ENCODE measurements at regions not wholly inside any gene's neighbourhood (a gene's known extent, or its start where the extent isn't known, plus 50 kb on each side); places are given as distances from the start of the nearest gene placed in this dataset.
A peak's percentile ranks its signal among the peaks of the same experiment; 100 is the strongest.

GRCh38 chr12:60487284-60487683 is 891.5 kb downstream of the SLC16A7 start:
- Histone ChIP-seq H3K27me3 (ENCODE audit: insufficient read depth, low read length, poor library complexity, severe bottlenecking) (no peaks in the 10 kb centered on the region), H3K4me2 (ENCODE audit: low read depth, low read length, poor library complexity, severe bottlenecking) (no peak overlapping the region), H3F3A (ENCODE audit: low read depth) (no peaks in the 10 kb centered on the region), H3K4me3 (ENCODE audit: low read length, poor library complexity, severe bottlenecking) (no peak overlapping the region), H3K9me2 (replicated peaks; ENCODE audit: low read depth, low read length) (no peaks in the 10 kb centered on the region), H3K79me2 (ENCODE audit: insufficient read depth, low read length) (no peaks in the 10 kb centered on the region), H3K9me3 (ENCODE audit: insufficient read depth, low read depth, low read length) (no peaks in the 10 kb centered on the region), H3K4me1 (ENCODE audit: insufficient read depth, low read length, poor library complexity, severe bottlenecking) (no peaks in the 10 kb centered on the region), H4K20me1 (ENCODE audit: insufficient read depth, low read length, poor library complexity, severe bottlenecking) (no peaks in the 10 kb centered on the region), H3K9ac (ENCODE audit: low read depth, low read length, poor library complexity, severe bottlenecking) (no peak overlapping the region), H2AFZ (ENCODE audit: low read length) (no peak overlapping the region), H3K36me3 (ENCODE audit: insufficient read depth, low read length) (no peaks in the 10 kb centered on the region)
- TF ChIP-seq, protein P1, sequence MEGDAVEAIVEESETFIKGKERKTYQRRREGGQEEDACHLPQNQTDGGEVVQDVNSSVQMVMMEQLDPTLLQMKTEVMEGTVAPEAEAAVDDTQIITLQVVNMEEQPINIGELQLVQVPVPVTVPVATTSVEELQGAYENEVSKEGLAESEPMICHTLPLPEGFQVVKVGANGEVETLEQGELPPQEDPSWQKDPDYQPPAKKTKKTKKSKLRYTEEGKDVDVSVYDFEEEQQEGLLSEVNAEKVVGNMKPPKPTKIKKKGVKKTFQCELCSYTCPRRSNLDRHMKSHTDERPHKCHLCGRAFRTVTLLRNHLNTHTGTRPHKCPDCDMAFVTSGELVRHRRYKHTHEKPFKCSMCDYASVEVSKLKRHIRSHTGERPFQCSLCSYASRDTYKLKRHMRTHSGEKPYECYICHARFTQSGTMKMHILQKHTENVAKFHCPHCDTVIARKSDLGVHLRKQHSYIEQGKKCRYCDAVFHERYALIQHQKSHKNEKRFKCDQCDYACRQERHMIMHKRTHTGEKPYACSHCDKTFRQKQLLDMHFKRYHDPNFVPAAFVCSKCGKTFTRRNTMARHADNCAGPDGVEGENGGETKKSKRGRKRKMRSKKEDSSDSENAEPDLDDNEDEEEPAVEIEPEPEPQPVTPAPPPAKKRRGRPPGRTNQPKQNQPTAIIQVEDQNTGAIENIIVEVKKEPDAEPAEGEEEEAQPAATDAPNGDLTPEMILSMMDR (conservative IDR thresholded peaks at IDR 0.05; ENCODE audit: low read length), result no peak
- no peak for TF ChIP-seq EZH2phosphoT487 (IDR thresholded peaks at IDR 0.05; ENCODE audit: borderline replicate concordance)

GRCh38 chr12:60489071-60489470 is 893.2 kb downstream of the SLC16A7 start:
- Histone ChIP-seq H3K9me2 (replicated peaks; ENCODE audit: low read depth, low read length) (no peaks in the 10 kb centered on the region), H2AFZ (ENCODE audit: low read length) (0 out of 2 replicates have a peak overlapping the region, but pooled peaks have one; percentile 11), H3K27me3 (ENCODE audit: insufficient read depth, low read length, poor library complexity, severe bottlenecking) (no peaks in the 10 kb centered on the region), H3K9me3 (ENCODE audit: insufficient read depth, low read depth, low read length) (no peaks in the 10 kb centered on the region), H3K79me2 (ENCODE audit: insufficient read depth, low read length) (no peaks in the 10 kb centered on the region), H3K36me3 (ENCODE audit: insufficient read depth, low read length) (no peaks in the 10 kb centered on the region), H3K4me1 (ENCODE audit: insufficient read depth, low read length, poor library complexity, severe bottlenecking) (no peaks in the 10 kb centered on the region), H3K9ac (ENCODE audit: low read depth, low read length, poor library complexity, severe bottlenecking) (no peak overlapping the region), H3K4me3 (ENCODE audit: low read length, poor library complexity, severe bottlenecking) (no peak overlapping the region), H3F3A (ENCODE audit: low read depth) (no peaks in the 10 kb centered on the region), H3K4me2 (ENCODE audit: low read depth, low read length, poor library complexity, severe bottlenecking) (no peak overlapping the region), H4K20me1 (ENCODE audit: insufficient read depth, low read length, poor library complexity, severe bottlenecking) (no peaks in the 10 kb centered on the region)
- no peak for TF ChIP-seq EZH2phosphoT487 (IDR thresholded peaks at IDR 0.05; ENCODE audit: borderline replicate concordance)
- TF ChIP-seq, protein P1 (conservative IDR thresholded peaks at IDR 0.05; ENCODE audit: low read length), result no peak

GRCh38 chr12:60494244-60494643 is 898.4 kb downstream of the SLC16A7 start:
- Histone ChIP-seq H3K36me3 (ENCODE audit: insufficient read depth, low read length) (no peaks in the 10 kb centered on the region), H3F3A (ENCODE audit: low read depth) (no peaks in the 10 kb centered on the region), H3K4me1 (ENCODE audit: insufficient read depth, low read length, poor library complexity, severe bottlenecking) (peaks cover 6% of the 10 kb centered on the region), H4K20me1 (ENCODE audit: insufficient read depth, low read length, poor library complexity, severe bottlenecking) (no peaks in the 10 kb centered on the region), H3K9ac (ENCODE audit: low read depth, low read length, poor library complexity, severe bottlenecking) (no peak overlapping the region), H3K9me3 (ENCODE audit: insufficient read depth, low read depth, low read length) (no peaks in the 10 kb centered on the region), H3K9me2 (replicated peaks; ENCODE audit: low read depth, low read length) (no peaks in the 10 kb centered on the region), H3K4me3 (ENCODE audit: low read length, poor library complexity, severe bottlenecking) (no peak overlapping the region), H3K79me2 (ENCODE audit: insufficient read depth, low read length) (no peaks in the 10 kb centered on the region), H3K4me2 (ENCODE audit: low read depth, low read length, poor library complexity, severe bottlenecking) (no peak overlapping the region), H3K27me3 (ENCODE audit: insufficient read depth, low read length, poor library complexity, severe bottlenecking) (no peaks in the 10 kb centered on the region), H2AFZ (ENCODE audit: low read length) (no peak overlapping the region)
- no peak for TF ChIP-seq EZH2phosphoT487 (IDR thresholded peaks at IDR 0.05; ENCODE audit: borderline replicate concordance)
- TF ChIP-seq, protein P1 (conservative IDR thresholded peaks at IDR 0.05; ENCODE audit: low read length), result peak; percentile 80

All from Loucy (cell line).